HG03432 (cell line): ENCODE measurements at regions not wholly inside any gene's neighbourhood (a gene's known extent, or its start where the extent isn't known, plus 50 kb on each side); places are given as distances from the start of the nearest gene placed in this dataset.

Experiments
- ATAC-seq: cut with Tn5 transposase; IDR thresholded peaks from one replicate; pipeline ENCODE4 v1.9.1; 2021; ENCODE audit warnings: mild to moderate bottlenecking, moderate library complexity; ENCODE audit not compliant: unreplicated experiment

- ATAC-seq = no peak
These were observed 545.2 kb downstream of the MRPL39 start for GRCh38 chr21:25062061-25062460.

DNA sequence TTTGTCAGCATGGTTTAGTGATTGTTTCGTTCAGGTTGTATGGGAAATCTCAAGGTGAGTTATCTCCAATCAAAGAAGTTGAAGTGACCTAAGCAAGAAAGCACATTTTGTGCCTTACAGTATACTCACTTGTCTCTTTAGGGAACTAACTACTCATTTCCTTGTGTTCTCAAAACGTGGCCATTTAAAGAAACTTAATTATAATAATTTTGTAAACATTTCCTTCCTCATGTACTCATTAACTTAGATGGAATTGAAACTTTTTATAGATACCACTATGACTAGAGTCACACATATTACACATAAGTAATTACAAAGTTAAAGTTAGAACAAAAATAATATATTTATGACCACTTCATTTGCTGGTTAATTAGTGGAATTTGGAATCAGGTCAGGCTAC lies 552.6 kb downstream of the MRPL39 start:
- no peak for ATAC-seq

GRCh38 chr21:25039461-25040380 lies 567.6 kb downstream of the MRPL39 start:
- peak; percentile 94 for ATAC-seq

- ATAC-seq = no peak
These were observed 570.5 kb downstream of the MRPL39 start for GRCh38 chr21:25036775-25037174.

DNA sequence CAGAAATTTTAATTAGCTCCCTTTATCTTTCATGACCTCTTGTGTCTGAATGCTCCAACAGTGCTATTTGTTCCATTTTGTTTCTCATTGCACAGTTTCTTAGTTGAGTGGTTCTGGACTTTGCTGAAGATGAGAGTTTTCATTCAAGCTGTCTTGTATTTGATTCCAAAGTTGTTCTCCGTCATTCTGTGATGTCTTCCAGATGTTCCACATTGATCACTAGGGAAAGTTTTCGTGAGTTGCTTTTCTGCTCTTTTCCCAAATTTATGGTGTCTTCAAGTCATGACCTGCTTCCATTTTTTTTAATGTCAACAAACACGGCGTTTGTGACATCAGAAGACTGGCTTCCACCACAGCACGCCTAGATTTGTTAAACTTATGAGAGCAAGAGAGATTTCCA lies 575.5 kb downstream of the MRPL39 start:
- no peak for ATAC-seq

DNA sequence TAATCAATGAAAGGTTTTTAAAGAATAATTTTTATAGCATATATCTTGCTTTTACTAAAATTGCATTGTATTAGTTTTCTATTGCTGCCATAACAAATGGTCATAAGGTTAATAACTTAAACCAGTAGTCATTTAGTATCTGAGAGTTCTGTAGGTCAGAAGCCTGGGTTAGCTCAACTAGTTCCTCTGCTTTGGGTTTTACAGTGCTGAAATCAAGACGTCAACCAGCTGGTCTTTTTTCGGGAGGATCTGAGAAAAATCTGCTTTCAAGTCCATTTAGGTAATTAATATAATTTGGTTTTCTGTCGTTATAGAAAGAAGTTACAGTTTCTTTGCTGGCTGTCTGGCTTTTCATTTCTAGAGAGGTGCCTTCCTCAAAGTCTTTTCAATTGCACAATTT lies 577.7 kb downstream of the MRPL39 start:
- no peak for ATAC-seq

DNA sequence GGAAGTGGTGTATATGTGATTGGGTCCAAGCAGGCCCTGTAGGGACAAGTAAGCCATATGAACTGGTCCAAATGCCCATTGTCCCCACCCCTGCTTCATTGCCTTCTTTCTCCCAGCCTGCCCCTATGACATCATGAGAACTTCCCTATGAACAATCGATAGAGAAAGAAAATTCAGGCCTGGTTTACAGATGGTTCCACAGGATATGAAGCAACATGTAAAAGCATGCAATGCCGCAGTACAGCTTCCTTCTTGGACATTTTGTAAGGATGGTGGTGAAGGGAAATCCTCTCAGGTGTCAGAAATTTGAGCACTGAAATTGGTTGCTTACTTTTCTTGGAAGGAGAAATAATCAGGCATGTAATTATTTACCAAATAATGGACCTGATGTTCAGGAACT lies 581.7 kb downstream of the MRPL39 start:
- no peak for ATAC-seq

- no peak for ATAC-seq
These were observed 582.6 kb downstream of the MRPL39 start for GRCh38 chr21:25024639-25025038.

GRCh38 chr21:25005388-25005787 lies 601.9 kb downstream of the MRPL39 start:
- ATAC-seq = no peak

DNA sequence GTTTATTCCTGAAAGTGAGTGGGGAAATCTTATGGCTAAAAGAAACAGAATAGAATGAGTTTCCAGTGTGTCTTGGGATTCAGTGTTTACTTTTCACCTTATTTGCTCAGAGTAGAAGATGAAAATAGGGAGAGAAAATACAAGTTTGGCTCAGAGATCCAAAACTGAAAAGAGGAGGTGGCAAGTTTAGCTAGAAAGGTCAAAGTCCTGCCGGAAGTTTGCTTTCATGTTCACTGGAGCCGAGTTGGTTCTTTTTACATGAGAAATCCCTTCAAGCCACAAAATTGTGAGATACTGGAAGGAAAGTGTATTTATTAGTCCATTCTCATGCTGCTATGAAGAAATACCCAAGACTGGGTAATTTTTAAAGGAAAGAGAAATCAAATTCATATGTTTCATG lies 604.6 kb downstream of the MRPL39 start:
- no peak for ATAC-seq

GRCh38 chr21:24995216-24995615 lies 612.1 kb downstream of the MRPL39 start:
- peak; percentile 30 for ATAC-seq

GRCh38 chr21:24994717-24995116 lies 612.6 kb downstream of the MRPL39 start:
- peak; percentile 77 for ATAC-seq

DNA sequence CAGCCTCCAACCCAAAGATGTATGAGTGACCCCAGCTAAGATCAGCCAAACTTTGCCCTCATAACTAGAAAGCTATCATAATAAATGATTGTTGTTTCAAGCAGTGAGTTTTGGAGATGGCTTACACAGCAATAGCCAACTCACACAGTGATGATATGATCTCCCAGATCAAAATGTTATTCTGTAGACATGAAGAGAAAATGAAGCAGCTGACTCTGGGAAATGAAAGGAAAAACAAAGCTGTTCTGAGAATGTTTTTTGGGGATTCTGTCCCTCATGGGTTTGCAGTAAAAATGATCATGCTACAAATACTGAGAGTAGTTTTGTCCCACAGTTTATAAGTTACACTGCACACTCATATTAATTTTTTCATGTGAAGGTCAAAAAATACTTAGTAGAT lies 617.8 kb downstream of the MRPL39 start:
- no peak for ATAC-seq

- no peak for ATAC-seq
These were observed 618.3 kb downstream of the MRPL39 start for GRCh38 chr21:24988941-24989340.

GRCh38 chr21:24976238-24976637 lies 631.0 kb downstream of the MRPL39 start:
- peak; percentile 75 for ATAC-seq

GRCh38 chr21:24969068-24969467 lies 638.2 kb downstream of the MRPL39 start:
- ATAC-seq = no peak

DNA sequence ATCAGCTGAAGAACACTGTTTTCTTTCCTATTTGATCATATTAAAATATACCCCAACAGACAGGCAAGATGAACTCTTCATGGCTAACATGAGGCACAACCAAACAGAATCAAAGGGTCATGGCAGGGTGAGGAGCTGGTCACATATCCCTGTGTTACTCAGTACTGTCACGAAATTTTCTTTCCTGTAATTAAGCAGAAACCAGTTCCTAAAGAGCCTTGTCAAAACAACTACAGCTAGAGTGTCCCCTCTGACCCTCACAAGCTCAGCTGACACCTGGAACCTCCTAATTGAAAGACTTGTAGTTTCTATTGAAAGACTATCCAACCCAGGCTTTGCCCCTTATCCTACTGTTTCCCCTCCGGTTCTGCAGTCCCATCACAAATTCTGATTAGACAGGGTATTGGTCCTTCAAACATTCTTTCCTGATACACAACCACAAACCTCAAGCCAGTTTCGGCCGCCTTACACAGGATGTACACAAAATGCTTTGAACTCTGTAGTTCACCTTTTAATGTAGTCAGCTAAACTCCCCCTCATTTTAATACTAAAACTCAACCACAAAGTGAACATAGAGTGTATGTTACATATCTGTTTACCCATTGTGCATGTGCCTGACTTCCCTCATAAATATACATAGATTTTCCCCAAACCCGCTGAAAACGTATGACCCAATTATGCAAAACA lies 651.9 kb downstream of the MRPL39 start:
- ATAC-seq = peak; percentile 96

GRCh38 chr21:24948186-24948585 lies 659.1 kb downstream of the MRPL39 start:
- ATAC-seq = no peak

DNA sequence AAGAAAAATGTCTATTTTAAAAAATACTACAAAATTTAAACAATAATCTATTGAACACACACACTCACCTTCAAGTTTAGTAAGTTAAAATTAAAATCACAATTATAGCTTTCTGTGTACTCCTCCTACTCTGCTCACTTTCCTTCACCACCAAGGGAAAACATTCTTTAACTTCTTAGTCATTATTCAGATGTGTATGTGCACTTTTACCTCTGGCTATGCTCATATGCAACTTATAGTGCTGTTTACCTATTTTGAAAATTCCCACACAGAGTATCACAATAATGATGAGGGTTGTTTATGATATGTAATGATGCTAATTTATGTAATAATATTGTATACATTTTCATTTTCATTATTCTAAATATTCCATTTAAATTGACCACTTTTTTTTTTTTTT lies 661.4 kb downstream of the MRPL39 start:
- no peak for ATAC-seq

DNA sequence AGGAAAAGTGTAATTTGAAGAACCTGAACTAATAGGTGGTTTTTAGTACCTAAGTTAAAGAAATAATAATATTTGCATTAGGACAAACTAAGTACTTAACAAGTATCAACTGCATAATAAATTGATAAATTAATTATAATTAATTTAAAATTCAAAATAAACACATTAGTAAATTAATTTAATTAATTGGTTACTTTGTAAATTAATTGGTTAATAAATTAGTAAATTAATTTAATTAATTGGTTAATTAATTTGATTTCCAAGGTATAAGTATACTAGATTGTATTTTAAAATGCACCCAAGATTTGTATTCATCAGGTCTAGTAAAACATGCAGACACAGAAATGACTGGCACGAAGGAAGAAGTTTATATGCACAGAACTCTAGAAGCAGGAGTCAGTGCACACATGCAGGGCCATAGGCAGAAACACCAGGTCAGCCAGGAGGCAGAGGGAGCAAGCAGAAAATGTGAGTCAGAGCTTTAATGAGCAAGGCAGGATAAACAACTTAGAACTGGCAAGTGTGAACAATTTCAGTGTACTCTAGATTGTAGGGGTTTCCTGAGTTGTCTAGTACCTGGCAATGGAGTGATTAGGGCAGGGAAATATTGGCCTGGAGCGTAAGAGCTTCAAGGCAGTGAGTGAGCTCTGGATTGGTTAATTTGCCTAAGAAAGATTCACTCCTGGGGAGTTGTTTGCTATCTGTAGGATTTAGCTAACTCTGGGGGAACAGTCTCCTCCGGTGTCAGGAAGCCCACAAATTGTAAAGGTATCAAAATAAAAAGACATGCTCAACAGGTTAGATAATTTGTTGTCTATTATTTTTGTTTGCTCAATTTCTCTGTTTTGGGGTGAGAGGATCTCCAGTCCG lies 665.7 kb downstream of the MRPL39 start:
- ATAC-seq = no peak

DNA sequence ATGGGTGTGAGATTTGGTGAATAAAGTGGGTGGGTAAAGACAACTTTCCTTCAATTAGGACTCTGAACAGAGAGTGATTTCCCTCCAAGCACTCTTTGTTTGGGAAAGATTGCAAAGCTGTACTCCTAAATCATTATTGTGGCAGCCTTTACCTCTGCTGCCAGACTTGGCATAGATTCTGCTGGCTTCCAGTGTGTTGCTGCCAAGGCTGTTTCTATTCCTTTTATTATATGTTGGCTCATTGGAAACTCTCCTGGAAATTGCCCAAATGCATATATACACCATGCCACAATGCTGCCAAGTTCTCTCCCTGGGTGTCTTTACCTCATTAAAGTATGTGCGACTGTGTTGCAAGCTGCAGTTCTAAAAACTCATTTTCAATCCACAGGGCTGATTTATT lies 668.0 kb downstream of the MRPL39 start:
- ATAC-seq = no peak
